GDM1 (cell line): ENCODE measurements at regions not wholly inside any gene's neighbourhood (a gene's known extent, or its start where the extent isn't known, plus 50 kb on each side); places are given as distances from the start of the nearest gene placed in this dataset.

ENCODE experiments used
- DNase-seq: peaks from one replicate; lab custom pipeline; 2025; lab: John Stamatoyannopoulos, UW

DNA sequence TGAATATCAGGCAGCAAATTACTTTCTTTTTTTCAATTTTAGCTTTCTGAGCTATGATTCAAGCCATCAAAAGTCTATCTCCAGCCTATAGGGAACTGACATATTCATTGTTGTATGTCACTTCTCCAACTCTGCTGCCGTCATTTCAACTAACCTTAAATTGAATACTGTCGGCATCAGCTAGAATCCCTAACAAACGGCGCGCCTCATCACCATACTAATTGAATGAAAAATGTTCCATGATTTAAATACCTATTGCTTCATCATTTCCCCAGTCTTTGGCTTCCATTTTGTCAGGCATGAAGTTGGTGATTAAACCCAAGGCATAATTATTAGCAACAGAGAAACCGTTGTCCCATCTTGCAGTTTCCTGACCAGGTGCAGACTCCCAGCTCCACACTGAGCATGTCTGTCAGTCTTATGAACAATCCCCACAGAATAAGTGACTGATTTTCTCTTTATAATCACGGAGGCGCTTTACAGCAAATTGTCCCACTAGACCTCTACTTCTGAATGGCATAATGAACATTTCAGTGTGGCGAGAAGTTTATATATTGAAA lies 83.5 kb upstream of the NPY start:
- no peak for DNase-seq

DNA sequence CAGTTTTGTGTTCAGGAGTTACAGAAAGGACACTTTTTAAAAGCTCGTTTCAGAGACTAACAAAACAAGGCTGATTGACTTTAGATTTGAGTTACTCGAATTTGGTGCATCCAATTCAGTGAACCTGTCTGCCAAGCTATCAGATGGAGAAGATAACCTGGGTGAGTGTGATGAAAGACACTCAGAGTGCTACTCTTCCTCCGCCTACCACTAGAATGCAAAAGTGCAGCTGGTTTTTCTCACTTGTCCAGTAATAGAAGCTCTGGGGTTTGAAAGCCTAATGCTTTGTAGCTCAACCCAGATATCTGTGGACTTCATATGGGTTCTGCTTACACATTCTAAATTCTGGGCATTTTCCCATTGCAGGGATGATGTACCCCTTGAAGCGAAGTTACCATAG lies 82.8 kb upstream of the NPY start:
- DNase-seq = no peak

DNA sequence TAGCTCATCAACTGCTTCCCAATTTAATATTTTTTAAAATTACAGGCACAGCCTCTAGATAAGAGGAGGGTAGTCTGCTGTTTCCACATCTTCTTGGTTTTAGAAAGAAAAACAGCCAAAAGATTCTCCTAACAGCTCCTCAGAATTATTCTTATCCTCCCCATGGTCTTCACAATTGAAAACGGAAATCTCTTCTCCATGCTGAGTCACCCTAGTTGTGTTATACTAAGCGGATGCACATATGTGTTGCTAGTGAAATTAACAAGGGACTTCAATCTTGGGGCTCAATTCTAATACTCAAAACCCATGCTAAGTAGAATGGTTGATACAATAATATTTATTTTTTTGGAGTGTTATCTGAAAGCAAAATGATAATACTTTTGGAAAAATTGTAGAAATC lies 71.9 kb upstream of the NPY start:
- DNase-seq = no peak

DNA sequence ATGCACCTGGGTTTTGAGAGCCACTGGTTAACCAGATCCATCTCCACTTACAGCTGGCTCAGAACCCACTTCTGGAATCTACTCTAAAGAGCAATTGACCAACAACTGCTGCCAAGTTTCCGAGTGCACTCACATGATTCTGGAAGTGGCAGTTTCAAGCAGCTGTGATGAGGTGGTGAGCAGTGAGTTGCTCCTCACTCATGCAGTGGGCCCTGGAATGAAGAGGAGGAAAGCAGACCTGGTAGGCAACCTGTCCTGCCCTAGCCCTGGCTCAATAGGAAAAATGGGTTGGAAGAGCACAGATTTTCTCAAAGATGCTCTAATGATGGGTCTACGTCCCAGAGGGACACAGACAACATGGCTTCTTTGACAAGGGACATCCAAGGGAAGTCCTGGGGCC lies 70.7 kb upstream of the NPY start:
- DNase-seq = no peak

DNA sequence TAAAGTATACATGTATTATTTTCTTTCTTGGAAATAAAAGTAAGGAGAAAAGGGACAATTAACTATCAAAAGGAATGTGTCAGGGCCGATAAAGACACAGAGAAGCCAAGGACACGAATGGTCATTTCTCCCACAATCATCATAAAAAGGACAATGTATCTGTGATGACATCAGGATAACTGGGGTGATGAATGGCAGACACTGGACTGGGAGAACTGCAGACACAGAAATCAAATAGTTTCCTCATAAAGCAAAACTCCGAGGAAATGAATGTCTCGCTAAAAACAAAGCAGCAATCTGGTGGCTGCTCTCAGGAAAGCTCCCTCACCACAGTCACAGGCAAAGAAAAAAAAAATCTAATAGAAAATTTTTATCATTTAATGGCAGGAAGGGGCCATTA lies 69.3 kb upstream of the NPY start:
- DNase-seq = no peak

DNA sequence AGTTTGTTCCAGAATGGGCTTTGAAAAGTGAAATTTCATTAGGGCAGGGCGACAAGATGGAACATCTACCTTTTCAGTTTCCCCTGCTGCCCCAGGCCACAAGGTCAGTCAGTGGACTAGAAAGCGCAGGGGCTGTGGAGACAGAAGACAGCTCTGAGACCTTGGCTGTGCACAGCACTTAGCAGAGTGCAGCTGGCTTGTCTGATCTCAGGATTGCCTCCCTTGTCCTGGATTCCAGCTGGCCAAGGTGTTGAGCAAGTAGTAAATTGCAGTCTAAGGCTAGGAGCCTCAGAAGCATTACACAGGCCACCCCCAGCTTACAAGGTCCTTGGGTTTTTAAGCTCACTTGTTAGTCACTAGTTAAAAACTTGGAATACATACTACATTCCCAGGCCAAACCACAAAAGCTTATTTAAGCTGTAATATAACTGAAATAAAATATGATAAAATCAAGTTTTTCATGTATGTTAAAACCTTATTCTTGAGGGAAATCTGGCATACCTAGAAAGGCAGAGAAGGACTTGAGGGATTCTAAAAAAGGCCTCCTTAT lies 67.3 kb upstream of the NPY start:
- DNase-seq = no peak

DNA sequence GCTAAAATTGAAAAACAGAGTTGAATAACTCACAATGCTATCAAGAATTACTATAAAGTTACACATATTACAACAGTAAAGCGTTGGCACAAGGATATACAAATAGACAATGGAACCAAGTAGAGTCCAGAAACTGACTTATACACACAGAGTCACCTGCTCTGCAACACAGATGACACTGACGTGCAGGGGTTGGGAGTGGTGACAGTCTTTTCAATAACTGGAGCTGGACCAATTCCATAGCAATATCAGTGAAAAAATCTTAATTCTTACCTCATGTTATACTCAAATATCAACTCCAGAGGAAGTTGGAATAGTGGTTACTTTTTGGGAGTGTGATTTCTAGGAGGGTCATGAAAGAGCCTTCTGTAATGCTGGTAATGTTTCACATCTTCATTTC lies 62.5 kb upstream of the NPY start:
- DNase-seq = no peak

DNA sequence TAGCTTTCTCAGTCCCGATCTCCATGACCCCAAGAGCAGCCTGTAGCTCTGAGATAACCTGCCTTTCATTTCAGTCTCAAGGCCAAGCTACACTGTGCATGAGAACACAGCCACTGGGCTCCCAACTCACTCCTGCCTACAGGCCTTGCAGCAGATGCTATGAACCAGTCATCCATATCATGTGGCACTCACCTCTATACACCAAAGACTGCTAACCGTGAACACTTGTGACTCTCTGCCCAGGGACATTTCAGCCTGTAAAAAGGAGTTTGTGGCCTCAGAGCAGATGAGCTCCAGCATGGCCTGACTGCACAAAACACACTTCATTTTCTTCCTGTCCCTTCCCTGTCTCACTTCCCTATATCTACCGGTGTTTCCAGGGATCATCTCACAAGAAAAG lies 56.9 kb upstream of the NPY start:
- DNase-seq = no peak

DNA sequence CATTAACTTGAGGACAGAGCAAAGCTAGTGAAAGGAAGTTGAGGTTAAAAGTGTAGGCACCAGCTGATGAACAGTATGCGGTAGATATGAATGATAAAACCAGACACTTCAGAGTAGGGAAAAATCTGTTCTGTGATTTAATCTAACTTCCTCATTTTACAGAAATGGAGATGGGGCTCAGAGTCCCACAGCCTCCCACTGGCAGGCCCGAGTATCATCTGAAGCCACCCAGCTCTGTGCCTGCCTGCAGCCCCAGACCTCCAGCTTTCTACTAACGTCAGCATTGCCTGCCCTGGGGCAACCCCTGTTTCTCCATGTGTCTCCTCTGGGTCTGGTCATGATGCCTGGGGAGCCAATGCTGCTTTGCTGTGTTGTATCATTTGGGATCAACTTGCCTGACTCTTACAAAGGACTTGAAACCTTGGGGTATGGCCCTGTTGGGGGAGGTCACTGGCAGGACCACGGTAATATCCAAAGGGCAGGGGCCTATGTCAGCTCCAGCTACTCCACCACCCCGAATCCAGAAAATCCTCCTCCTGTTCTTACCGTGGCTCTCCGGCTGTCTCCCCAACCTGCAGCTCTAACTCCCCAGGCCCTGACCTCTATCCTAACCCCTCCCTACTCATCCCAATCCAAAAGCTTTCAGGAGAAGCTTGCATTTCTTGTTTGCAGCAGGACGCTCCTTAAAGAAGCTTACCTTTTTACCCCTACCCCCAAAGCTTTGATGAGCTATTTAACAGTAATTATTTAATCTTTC lies 56.2 kb upstream of the NPY start:
- DNase-seq = no peak

DNA sequence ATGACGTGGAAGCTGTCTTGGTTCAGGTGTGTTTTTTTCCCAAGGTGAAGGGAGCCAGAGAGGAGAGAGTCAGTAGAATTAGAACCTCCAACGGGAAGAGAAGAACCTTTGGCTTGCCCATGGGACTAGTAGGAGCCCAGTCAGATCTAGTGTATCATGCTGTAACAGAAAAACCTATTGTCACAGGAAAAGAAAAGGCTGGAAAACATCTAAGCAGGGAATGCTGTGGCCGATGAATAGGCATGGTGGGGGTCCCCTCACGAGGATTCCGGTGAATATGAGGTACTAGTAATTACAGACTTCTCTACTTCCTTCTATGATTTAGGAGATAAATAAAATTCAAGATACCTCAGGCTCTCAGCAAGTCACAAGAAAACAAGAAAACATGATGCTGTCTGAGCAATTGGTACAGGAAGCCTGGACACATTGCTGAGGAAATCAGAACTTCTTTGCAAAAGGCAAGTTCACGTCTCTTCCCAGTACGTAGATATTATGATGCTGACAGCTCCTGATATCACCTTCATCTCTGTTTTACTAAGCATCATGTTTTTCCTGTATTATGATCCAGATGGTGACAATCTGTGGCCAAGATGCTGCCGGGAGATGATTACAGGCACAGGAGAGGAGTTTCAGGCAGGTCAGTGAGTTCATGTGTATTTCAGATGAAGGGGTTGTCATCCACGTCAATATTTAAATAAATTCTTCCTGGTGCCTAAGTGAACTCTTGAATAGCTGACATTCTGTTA lies 54.3 kb upstream of the NPY start:
- DNase-seq = no peak

DNA sequence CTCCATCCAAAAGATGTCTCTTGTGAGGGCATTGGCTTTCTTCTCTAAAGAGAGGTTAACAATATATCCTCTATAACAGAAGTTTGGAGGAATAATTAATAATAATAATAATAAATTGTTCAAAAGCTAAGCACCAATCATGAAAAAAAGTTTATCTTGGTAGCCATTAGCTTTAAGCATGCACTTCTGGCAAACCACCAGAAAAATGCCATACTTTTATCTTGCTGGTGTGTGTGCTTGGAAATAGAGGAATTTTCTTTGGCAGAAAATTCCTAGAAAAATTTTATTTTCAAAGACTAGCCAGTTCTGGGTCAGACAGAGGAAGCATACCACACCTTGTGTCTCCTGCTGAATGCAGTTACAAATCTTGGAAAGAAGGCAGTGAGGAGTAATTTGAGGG lies 52.5 kb upstream of the NPY start:
- DNase-seq = no peak

DNA sequence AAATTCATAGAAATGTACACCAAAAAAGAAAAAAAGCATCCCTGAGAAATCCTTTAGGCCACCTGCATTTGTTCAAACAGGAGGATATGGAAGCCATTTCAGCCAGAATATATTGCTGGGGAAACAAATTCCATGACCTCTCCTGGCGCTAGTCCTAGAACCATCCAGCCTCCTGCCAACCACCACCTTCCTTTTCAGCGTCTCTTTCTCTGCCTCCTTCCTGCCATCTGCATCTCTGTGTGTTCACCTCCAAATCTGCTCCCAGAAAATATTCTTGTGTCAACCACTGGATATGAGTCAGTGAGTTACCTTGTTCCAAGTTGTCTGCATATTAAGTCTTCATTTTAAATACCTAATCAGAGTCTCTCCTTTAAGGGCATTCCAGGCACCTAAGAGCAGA lies 50.6 kb upstream of the NPY start:
- no peak for DNase-seq
